ENCODE measurements at regions not wholly inside any gene's neighbourhood (a gene's known extent, or its start where the extent isn't known, plus 50 kb on each side); places are given as distances from the start of the nearest gene placed in this dataset.
A peak's percentile ranks its signal among the peaks of the same experiment; 100 is the strongest.
"Not testable (repeated sequence)": the region's sequence is repeated elsewhere in the genome, so short reads cannot be mapped to it uniquely, and the experiment has no call there.

GRCh38 chr10:3877211-3878000 is 92.4 kb upstream of the KLF6 start:
- no peak for DNase-seq (ENCODE audit: low spot score)
- Mint-ChIP-seq H3K4me3 (ENCODE audit: unreplicated experiment) (no peak overlapping the region), H3K27ac (ENCODE audit: unreplicated experiment) (no peak overlapping the region), H3K9me3 (ENCODE audit: unreplicated experiment) (no peaks in the 10 kb centered on the region), H3K36me3 (ENCODE audit: low read depth, unreplicated experiment) (no peaks in the 10 kb centered on the region), H3K27me3 (ENCODE audit: unreplicated experiment) (no peaks in the 10 kb centered on the region), H3K4me1 (ENCODE audit: unreplicated experiment) (no peaks in the 10 kb centered on the region)
- TF ChIP-seq CTCF (IDR thresholded peaks at IDR 0.05; ENCODE audit: unreplicated experiment): no peak

GRCh38 chr10:3876350-3876962 is 91.4 kb upstream of the KLF6 start:
- DNase-seq (ENCODE audit: low spot score): no peak
- Mint-ChIP-seq H3K27me3 (ENCODE audit: unreplicated experiment) (no peaks in the 10 kb centered on the region), H3K4me1 (ENCODE audit: unreplicated experiment) (no peaks in the 10 kb centered on the region), H3K27ac (ENCODE audit: unreplicated experiment) (no peak overlapping the region), H3K36me3 (ENCODE audit: low read depth, unreplicated experiment) (no peaks in the 10 kb centered on the region), H3K4me3 (ENCODE audit: unreplicated experiment) (no peak overlapping the region), H3K9me3 (ENCODE audit: unreplicated experiment) (no peaks in the 10 kb centered on the region)
- TF ChIP-seq CTCF (IDR thresholded peaks at IDR 0.05; ENCODE audit: unreplicated experiment): no peak

- DNase-seq (ENCODE audit: low spot score): no peak
- Mint-ChIP-seq H3K36me3 (ENCODE audit: low read depth, unreplicated experiment) (no peaks in the 10 kb centered on the region), H3K4me3 (ENCODE audit: unreplicated experiment) (no peak overlapping the region), H3K4me1 (ENCODE audit: unreplicated experiment) (no peaks in the 10 kb centered on the region), H3K27me3 (ENCODE audit: unreplicated experiment) (no peaks in the 10 kb centered on the region), H3K27ac (ENCODE audit: unreplicated experiment) (no peak overlapping the region), H3K9me3 (ENCODE audit: unreplicated experiment) (no peaks in the 10 kb centered on the region)
- TF ChIP-seq CTCF (IDR thresholded peaks at IDR 0.05; ENCODE audit: unreplicated experiment): no peak
These were observed 90.8 kb upstream of the KLF6 start for GRCh38 chr10:3875842-3876235.

- Mint-ChIP-seq H3K4me3 (ENCODE audit: unreplicated experiment) (no peak overlapping the region), H3K9me3 (ENCODE audit: unreplicated experiment) (no peaks in the 10 kb centered on the region), H3K27me3 (ENCODE audit: unreplicated experiment) (no peaks in the 10 kb centered on the region), H3K36me3 (ENCODE audit: low read depth, unreplicated experiment) (no peaks in the 10 kb centered on the region), H3K4me1 (ENCODE audit: unreplicated experiment) (no peaks in the 10 kb centered on the region), H3K27ac (ENCODE audit: unreplicated experiment) (peak overlapping the region; percentile 48)
- TF ChIP-seq CTCF (IDR thresholded peaks at IDR 0.05; ENCODE audit: unreplicated experiment): no peak
- no peak for DNase-seq (ENCODE audit: low spot score)
These were observed 90.2 kb upstream of the KLF6 start for GRCh38 chr10:3874990-3875841.

- DNase-seq (ENCODE audit: low spot score); H3K9me3 Mint-ChIP-seq (ENCODE audit: unreplicated experiment); H3K4me3 Mint-ChIP-seq (ENCODE audit: unreplicated experiment); H3K4me1 Mint-ChIP-seq (ENCODE audit: unreplicated experiment); H3K27me3 Mint-ChIP-seq (ENCODE audit: unreplicated experiment); H3K36me3 Mint-ChIP-seq (ENCODE audit: low read depth, unreplicated experiment): not testable (repeated sequence)
- H3K27ac Mint-ChIP-seq (ENCODE audit: unreplicated experiment): peak overlapping the region; percentile 48
These were observed 89.6 kb upstream of the KLF6 start for GRCh38 chr10:3874610-3874989.

Measured in endothelial cell (in vitro differentiated cells).